NCI-H1930 (cell line): ENCODE measurements at regions not wholly inside any gene's neighbourhood (a gene's known extent, or its start where the extent isn't known, plus 50 kb on each side); places are given as distances from the start of the nearest gene placed in this dataset.
"Not testable (repeated sequence)": the region's sequence is repeated elsewhere in the genome, so short reads cannot be mapped to it uniquely, and the experiment has no call there.

Experiments used
- DNase-seq, 2 experiments: peaks; one replicate each; lab custom pipeline; 2025; lab: John Stamatoyannopoulos, UW

GRCh38 chr17:70286391-70286790 is 117.1 kb downstream of the KCNJ2 start:
- DNase-seq: no peak

DNA sequence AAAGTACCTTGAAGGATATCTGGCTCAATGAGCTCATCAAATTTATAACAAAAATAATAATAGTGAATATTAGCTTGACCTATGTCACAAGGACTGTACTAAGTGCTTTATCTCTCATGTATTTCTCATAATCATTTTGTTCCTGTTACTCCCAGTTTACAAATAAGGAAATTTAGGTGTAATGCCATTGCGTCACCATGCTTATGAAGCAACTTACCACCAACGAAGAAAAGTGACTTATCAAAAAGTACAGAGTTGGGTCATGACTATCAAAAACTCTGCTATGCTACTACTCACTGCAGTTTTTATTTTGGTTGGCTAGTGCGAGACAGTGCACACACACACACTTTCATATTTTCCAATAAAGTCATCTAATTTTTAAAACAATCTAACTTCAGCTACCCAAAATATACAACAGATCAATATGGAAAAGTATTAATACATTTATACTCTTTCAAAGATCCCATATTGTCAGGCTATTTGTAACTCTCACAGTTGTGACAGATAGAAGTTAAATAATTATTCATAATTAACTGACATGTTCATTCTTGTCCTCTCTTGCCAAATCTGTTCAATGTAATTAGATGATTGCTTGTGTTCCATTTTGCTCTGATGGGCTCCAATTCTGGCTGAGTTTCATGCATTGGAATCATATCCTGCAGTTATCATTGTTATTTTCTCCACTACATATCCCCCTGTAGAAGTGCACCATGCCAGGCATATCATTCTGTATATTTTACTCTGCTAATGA is 119.4 kb downstream of the KCNJ2 start:
- no peak for DNase-seq

DNA sequence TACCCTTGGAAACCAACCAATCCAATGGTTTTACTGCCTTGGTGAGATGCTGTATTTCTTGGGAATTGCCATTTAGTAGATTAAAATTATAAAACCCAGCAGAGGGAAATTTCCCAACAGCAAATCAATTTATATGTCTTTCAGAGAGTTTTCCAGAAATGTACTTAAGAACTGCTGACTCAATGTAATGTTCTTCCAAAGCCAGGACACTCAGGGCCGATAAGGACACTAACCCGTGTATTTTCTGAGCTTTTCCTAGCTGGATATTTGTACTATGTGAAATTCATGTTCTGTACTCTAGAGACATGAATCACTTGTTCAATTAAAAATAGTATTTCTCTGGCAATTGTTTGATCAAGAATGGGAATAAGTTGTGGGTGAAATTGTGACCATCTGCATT is 121.4 kb downstream of the KCNJ2 start:
- DNase-seq: no peak

GRCh38 chr17:70292366-70292765 is 123.0 kb downstream of the KCNJ2 start:
- DNase-seq: no peak

GRCh38 chr17:70293564-70294310 is 124.4 kb downstream of the KCNJ2 start:
- DNase-seq: not testable (repeated sequence)

GRCh38 chr17:70295329-70295728 is 126.0 kb downstream of the KCNJ2 start:
- peak in 1 of 2 experiments; percentile 7 for DNase-seq

DNA sequence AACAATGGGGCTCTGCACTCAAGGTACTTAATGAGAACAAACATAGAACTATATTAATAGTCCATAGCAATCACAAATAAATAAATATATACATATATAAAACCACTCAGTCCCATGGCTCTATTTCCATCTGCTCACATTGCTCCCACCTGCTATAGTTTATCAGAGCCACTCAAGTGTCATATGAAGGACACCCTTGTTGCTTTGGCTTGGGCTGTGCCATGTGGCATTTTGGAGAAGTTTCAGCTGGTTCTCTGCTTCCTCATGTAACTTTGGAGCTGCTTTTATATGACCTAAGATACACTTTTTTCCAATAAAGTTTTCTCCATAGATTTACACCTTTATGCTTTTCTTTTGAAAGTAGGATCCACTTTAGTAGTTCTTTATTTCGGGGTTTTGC is 126.4 kb downstream of the KCNJ2 start:
- DNase-seq: no peak

GRCh38 chr17:70296456-70296855 is 127.1 kb downstream of the KCNJ2 start:
- no peak for DNase-seq

DNA sequence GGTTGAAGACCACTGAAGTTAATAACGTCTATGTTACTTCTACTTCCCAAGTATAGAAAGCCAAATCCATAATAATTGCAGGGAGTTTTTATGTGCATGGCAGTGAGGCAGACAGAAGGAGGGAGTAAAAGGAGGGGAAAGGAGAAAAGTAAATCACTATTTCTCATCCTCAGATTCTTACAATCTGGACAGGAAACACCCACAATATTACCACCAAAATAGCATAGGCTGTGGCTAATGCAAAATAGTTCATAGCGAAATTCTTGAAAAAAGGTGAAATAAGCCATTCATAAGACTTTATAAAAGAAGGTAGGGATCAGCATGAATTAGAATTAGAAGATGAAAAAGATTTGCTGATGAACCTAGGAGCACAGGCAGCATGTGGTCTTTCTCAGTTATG is 128.1 kb downstream of the KCNJ2 start:
- no peak for DNase-seq

- no peak for DNase-seq
Measured at GRCh38 chr17:70298929-70299531, 129.7 kb downstream of the KCNJ2 start.

DNA sequence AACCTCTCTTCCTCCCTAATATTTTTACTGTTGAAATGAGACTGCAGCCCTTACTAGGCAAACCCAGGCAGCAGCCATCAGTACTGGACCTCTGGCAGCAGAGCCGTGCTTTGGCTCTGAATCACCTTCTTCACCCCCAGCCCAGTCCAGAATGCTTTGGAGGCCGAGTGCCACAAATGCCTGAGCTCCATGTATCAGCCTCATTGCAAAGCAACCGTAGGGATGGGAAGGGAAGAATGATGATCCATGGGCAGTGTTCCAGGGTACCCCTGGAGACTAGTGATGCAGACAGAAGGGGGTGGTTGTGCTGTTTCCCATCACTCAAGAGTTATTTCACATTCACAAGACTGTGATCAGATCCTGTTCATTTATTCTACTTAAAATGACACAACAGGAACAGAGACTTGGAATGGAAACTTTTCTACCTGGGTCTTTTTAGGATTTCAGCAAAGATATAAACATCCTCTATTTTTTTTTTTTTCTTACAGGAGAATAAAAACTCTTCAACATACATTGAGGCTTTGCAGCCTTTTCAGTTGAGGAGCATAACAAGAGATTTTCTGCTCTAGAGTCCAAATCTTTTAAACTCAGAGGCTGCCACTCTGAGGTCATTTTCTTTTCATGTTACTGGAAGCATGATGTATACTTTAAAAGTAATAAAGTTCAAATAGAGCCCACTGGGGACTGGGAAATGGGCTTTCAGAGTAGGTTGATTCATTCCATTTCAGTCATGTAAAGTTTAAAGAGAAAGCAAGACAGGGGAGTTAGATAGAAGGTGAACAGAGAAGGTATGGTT is 138.3 kb downstream of the KCNJ2 start:
- DNase-seq: no peak

DNA sequence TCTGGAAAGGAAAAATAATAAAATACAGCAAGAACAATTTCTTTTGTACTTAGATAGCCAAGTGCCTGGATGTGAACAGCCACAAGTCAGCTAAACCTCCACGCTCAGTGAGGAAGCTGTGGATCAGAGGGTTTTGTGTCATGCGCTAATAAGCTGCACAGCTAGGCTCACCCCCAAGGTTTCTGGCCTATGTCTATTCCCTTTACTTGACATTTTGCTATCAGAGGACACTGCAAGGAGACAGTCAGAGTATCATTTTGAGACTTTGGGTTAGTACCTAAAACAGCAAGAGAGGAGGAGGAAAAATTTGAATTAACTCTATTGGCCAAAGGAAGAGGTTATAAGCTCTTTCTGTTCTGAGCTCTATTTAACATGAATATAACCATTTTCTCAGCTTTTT is 139.3 kb downstream of the KCNJ2 start:
- no peak for DNase-seq

GRCh38 chr17:70310221-70310672 is 140.9 kb downstream of the KCNJ2 start:
- no peak for DNase-seq

DNA sequence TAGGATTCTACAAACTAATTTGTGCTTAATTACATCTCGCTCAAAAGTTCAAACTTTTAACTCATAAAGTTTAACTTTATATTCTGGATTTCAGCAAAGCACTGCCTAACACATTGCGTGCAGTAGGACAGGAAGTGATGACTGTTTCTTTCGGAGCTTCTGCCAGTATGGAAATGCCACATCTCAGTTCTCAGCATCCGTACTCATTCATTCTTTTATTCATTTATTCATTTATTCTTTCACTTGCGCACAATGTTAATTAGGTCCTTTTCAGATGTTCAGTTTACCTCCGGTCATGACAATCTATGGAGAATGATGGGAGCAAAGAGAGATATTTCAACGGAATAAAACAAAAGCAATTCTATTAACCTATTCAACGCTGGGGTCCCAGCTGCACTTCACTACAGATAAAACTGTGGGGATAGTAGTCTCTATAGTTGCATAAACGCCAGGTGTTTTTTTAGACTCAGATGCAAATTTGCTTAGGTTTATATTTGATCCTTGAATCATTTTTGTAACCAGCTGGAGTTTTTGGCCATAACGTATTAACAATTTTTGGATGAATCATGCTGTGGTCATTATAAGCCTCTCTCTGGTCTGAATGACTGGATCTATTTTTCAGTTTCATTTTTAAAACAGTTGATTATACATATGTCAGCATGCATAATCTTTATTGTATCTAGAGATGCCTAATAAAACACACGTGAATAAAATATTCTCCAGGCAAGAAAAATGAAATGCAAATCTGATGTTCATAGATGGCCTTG is 143.9 kb downstream of the KCNJ2 start:
- peak in 1 of 2 experiments; percentile 11 for DNase-seq

DNA sequence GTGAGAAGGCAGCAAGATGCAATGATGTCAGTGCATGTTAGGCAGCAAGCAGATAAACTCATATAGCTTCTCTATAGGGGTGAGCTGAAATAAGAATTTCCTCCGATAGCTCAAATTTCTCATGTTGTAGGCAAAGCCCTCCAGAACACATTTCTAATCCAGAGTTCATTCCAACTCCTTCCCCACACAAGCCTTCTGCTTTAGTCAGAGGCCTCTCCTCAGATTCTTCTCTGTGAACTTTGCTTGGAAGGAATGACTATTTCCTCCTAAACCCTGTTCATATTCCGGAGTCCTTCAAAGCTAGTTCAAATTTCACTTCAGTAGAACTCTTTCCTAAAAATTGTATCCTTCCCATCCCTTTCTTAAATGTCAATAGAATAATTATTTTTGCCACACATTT is 144.8 kb downstream of the KCNJ2 start:
- DNase-seq: no peak

GRCh38 chr17:70314506-70314905 is 145.2 kb downstream of the KCNJ2 start:
- DNase-seq: no peak

- DNase-seq: no peak
Measured at GRCh38 chr17:70317421-70317820, 148.1 kb downstream of the KCNJ2 start.

DNA sequence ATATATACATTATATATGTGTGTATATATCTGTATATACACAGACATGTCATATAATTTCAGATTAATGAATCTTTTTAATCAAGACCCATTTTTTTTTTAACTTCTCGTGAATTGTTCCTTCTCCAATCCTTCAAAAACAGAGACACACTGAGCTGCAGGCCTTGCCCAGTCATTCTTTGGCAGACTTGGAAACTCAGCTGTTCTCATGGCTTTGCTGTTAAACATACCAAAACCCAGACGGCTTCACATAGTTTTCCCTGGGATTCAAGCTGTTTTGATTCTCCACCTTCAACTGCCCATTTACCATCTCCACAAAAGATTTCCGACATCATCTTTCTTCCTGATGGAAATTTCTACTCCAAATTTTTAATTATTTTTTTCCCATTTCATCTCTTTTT is 148.7 kb downstream of the KCNJ2 start:
- no peak for DNase-seq

DNA sequence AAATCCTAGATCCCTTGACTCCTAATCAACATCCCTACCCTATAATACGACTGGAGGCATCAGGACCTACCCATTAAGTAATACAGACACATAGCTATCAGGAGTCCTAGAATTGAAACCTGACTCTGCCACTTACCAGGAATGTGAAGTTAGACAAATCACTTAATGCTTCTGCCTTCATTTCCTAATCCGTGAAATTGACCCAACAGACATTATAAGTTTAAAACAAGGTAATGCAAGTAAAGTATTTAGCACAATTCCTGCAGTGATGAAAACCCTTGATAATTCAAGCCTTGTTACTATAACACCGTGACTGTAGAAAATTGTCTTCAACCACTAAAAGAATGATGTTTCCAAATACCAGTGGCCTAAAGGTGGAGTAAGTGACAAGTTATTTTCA is 150.2 kb downstream of the KCNJ2 start:
- DNase-seq: no peak

DNA sequence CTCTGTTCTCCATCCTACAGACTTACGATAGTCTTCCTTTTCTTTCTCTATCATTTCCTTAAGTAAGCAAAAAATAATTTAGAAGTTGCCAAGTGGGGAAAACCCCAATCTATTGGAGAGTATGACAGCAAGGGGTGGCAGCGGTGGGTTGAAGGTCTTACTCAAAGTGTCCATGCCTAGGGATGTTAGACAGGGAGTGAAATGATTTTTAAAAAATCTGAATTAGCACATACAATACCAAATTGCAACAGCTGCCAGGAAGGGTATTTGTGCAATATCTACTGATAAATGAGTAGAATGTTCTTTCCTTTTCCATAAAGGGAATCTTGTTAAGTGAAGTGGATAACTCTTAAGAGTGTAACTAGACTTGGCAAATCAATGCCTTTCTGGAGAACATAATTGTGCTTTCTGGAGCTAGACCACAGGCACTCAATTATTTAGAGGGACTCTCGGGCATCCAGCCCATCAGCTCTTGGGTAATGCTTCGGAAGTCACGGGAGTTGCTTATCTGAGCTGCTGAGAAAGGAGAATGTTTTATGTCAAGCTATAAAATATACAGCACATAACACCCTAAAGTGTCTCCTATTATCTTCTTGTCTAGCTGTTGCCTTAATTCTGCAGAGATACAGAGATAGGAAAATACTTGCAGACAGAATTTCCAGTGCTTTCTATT is 151.5 kb downstream of the KCNJ2 start:
- no peak for DNase-seq

DNA sequence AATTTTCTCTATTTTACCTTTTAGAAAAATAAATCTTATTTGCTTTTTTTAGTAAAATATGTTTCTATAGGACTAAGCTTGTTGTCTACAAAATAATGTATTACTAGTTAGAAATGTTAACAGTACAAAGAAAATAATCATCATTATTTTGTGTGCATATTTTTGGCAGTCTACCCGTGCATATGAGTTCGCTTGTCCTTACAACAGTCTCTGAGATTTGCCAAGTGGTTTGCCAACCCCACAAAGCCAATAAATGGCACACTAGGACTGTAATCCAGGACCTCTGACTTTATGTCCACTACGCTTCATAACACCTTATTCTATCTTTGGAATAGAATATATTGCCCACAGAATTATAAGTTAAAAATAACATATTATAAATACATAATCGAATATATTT is 152.0 kb downstream of the KCNJ2 start:
- no peak for DNase-seq
